ENCODE measurements at regions not wholly inside any gene's neighbourhood (a gene's known extent, or its start where the extent isn't known, plus 50 kb on each side); places are given as distances from the start of the nearest gene placed in this dataset.

- 87 to 91% methylated on average over 2 of the region's 2 CpGs for WGBS, 2 donors
- intact Hi-C loops (cut with DNase I; ENCODE audit: low total_unique reads), result no loop called here
- no peak overlapping the region for H3K4me3 ChIP-seq (ENCODE audit: low read depth, poor library complexity, severe bottlenecking)
- no peak for DNase-seq (ENCODE audit: low spot score in 2 of 2)
- TF ChIP-seq POLR2A (IDR thresholded peaks at IDR 0.05), result no peak
Observed at GRCh38 chr3:144407335-144407734, 435.7 kb downstream of the DIPK2A start.

GRCh38 chr3:144409319-144409718 is 437.7 kb downstream of the DIPK2A start:
- TF ChIP-seq POLR2A (IDR thresholded peaks at IDR 0.05), result no peak
- no peak for TF ChIP-seq CTCF (IDR thresholded peaks at IDR 0.05)
- intact Hi-C loops (cut with DNase I; ENCODE audit: low total_unique reads), result no loop called here
- H3K4me3 ChIP-seq (ENCODE audit: low read depth, poor library complexity, severe bottlenecking), result no peak overlapping the region
- DNase-seq (ENCODE audit: low spot score in 2 of 2), result no peak

GRCh38 chr3:144413068-144413467 is 441.4 kb downstream of the DIPK2A start:
- no peak overlapping the region for H3K4me3 ChIP-seq (ENCODE audit: low read depth, poor library complexity, severe bottlenecking)
- intact Hi-C loops (cut with DNase I; ENCODE audit: low total_unique reads), result no loop called here
- 76 to 82% methylated on average over 2 of the region's 2 CpGs for WGBS, 2 donors
- TF ChIP-seq POLR2A (IDR thresholded peaks at IDR 0.05), result no peak
- TF ChIP-seq CTCF (IDR thresholded peaks at IDR 0.05), result no peak
- no peak for DNase-seq (ENCODE audit: low spot score in 2 of 2)

GRCh38 chr3:144415492-144415891 is 443.9 kb downstream of the DIPK2A start:
- DNase-seq (ENCODE audit: low spot score in 2 of 2), result no peak
- intact Hi-C loops (cut with DNase I; ENCODE audit: low total_unique reads), result no loop called here
- H3K4me3 ChIP-seq (ENCODE audit: low read depth, poor library complexity, severe bottlenecking), result no peak overlapping the region
- 45 to 47% methylated on average over 1 of the region's 1 CpG for WGBS, 2 donors
- no peak for TF ChIP-seq POLR2A (IDR thresholded peaks at IDR 0.05)
- no peak for TF ChIP-seq CTCF (IDR thresholded peaks at IDR 0.05)

- H3K4me3 ChIP-seq (ENCODE audit: low read depth, poor library complexity, severe bottlenecking), result no peak overlapping the region
- 55 to 63% methylated on average over 4 of the region's 4 CpGs for WGBS, 2 donors
- no peak for TF ChIP-seq POLR2A (IDR thresholded peaks at IDR 0.05)
- TF ChIP-seq CTCF (IDR thresholded peaks at IDR 0.05), result no peak
- no peak for DNase-seq (ENCODE audit: low spot score in 2 of 2)
- intact Hi-C loops (cut with DNase I; ENCODE audit: low total_unique reads), result no loop called here
Observed at GRCh38 chr3:144424606-144425005, 453.0 kb downstream of the DIPK2A start.

GRCh38 chr3:144426366-144426765 is 454.7 kb downstream of the DIPK2A start:
- intact Hi-C loops (cut with DNase I; ENCODE audit: low total_unique reads), result no loop called here
- no peak for TF ChIP-seq CTCF (IDR thresholded peaks at IDR 0.05)
- no peak for TF ChIP-seq POLR2A (IDR thresholded peaks at IDR 0.05)
- no peak for DNase-seq (ENCODE audit: low spot score in 2 of 2)
- H3K4me3 ChIP-seq (ENCODE audit: low read depth, poor library complexity, severe bottlenecking), result no peak overlapping the region

Data from lower leg skin (tissue), 4 donors.